ENCODE measurements at regions not wholly inside any gene's neighbourhood (a gene's known extent, or its start where the extent isn't known, plus 50 kb on each side); places are given as distances from the start of the nearest gene placed in this dataset.

GRCh38 chr1:221801251-221801661, 59.4 kb upstream of the DUSP10 start:
- Histone ChIP-seq H3K4me3 (no peak overlapping the region), H3K4me1 (no peaks in the 10 kb centered on the region), H3K36me3 (no peaks in the 10 kb centered on the region), H3K27me3 (replicated peaks in 1 of 7) (no peaks in the 10 kb centered on the region), H3K27ac (no peak overlapping the region), H3K9me3 (peaks cover 0 to 13% (median 8%) of the 10 kb centered on the region in 8 donors)
- DNase-seq, result no peak
- intact Hi-C loops (cut with DNase I; ENCODE audit: low total_unique reads), result no loop called here
- WGBS, 5 donors, result 84 to 95% (median 90%) methylated on average over 3 of the region's 3 CpGs
- TF ChIP-seq POLR2A (IDR thresholded peaks at IDR 0.05) (no peak), POLR2AphosphoS5 (IDR thresholded peaks at IDR 0.05) (no peak)
- TF ChIP-seq, protein P1, sequence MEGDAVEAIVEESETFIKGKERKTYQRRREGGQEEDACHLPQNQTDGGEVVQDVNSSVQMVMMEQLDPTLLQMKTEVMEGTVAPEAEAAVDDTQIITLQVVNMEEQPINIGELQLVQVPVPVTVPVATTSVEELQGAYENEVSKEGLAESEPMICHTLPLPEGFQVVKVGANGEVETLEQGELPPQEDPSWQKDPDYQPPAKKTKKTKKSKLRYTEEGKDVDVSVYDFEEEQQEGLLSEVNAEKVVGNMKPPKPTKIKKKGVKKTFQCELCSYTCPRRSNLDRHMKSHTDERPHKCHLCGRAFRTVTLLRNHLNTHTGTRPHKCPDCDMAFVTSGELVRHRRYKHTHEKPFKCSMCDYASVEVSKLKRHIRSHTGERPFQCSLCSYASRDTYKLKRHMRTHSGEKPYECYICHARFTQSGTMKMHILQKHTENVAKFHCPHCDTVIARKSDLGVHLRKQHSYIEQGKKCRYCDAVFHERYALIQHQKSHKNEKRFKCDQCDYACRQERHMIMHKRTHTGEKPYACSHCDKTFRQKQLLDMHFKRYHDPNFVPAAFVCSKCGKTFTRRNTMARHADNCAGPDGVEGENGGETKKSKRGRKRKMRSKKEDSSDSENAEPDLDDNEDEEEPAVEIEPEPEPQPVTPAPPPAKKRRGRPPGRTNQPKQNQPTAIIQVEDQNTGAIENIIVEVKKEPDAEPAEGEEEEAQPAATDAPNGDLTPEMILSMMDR (IDR thresholded peaks at IDR 0.05 in 8 of 11, conservative IDR thresholded peaks at IDR 0.05 in 3 of 11), result no peak

GRCh38 chr1:221800831-221801230, 58.9 kb upstream of the DUSP10 start:
- no peak overlapping the region for H3K27ac ChIP-seq
- WGBS, 5 donors, result 32 to 74% (median 61%) methylated on average over 3 of the region's 3 CpGs
- no peak for DNase-seq
- intact Hi-C loops (cut with DNase I; ENCODE audit: low total_unique reads), result no loop called here
- H3K4me3 ChIP-seq, result no peak overlapping the region
- no peaks in the 10 kb centered on the region for H3K27me3 ChIP-seq (replicated peaks in 1 of 7)
- TF ChIP-seq POLR2A (IDR thresholded peaks at IDR 0.05) (no peak), POLR2AphosphoS5 (IDR thresholded peaks at IDR 0.05) (no peak)
- TF ChIP-seq, protein P1 (IDR thresholded peaks at IDR 0.05 in 8 of 11, conservative IDR thresholded peaks at IDR 0.05 in 3 of 11), result no peak
- no peaks in the 10 kb centered on the region for H3K4me1 ChIP-seq
- H3K36me3 ChIP-seq, result no peaks in the 10 kb centered on the region
- peaks cover 0 to 13% (median 8%) of the 10 kb centered on the region in 8 donors for H3K9me3 ChIP-seq

GRCh38 chr1:221797506-221797905, 55.6 kb upstream of the DUSP10 start:
- DNase-seq, result no peak
- peaks cover 0 to 13% (median 8%) of the 10 kb centered on the region in 8 donors for H3K9me3 ChIP-seq
- no peaks in the 10 kb centered on the region for H3K36me3 ChIP-seq
- no peak overlapping the region for H3K4me3 ChIP-seq
- TF ChIP-seq, protein P1 (IDR thresholded peaks at IDR 0.05 in 8 of 11, conservative IDR thresholded peaks at IDR 0.05 in 3 of 11), result no peak
- no peak overlapping the region for H3K27ac ChIP-seq
- H3K4me1 ChIP-seq, result peaks cover 0 to 21% (median 11%) of the 10 kb centered on the region in 6 donors
- intact Hi-C loops (cut with DNase I; ENCODE audit: low total_unique reads), result no loop called here
- H3K27me3 ChIP-seq (replicated peaks in 1 of 7), result no peaks in the 10 kb centered on the region

GRCh38 chr1:221796700-221797099, 54.8 kb upstream of the DUSP10 start:
- intact Hi-C loops (cut with DNase I; ENCODE audit: low total_unique reads), result no loop called here
- H3K9me3 ChIP-seq, result peaks cover 0 to 13% (median 8%) of the 10 kb centered on the region in 8 donors
- no peak overlapping the region for H3K4me3 ChIP-seq
- H3K27me3 ChIP-seq (replicated peaks in 1 of 7), result no peaks in the 10 kb centered on the region
- H3K36me3 ChIP-seq, result no peaks in the 10 kb centered on the region
- H3K4me1 ChIP-seq, result peaks cover 0 to 21% (median 11%) of the 10 kb centered on the region in 6 donors
- no peak for DNase-seq
- 92 to 98% (median 96%) methylated on average over 2 of the region's 2 CpGs for WGBS, 5 donors
- H3K27ac ChIP-seq, result no peak overlapping the region
- TF ChIP-seq, protein P1 (IDR thresholded peaks at IDR 0.05 in 8 of 11, conservative IDR thresholded peaks at IDR 0.05 in 3 of 11), result no peak
- no peak for TF ChIP-seq POLR2A (IDR thresholded peaks at IDR 0.05)
